Erythroblast (primary cell): ENCODE measurements at regions not wholly inside any gene's neighbourhood (a gene's known extent, or its start where the extent isn't known, plus 50 kb on each side); places are given as distances from the start of the nearest gene placed in this dataset.
"Not testable (repeated sequence)": the region's sequence is repeated elsewhere in the genome, so short reads cannot be mapped to it uniquely, and the experiment has no call there.

Experiments used
- GATA1 ChIP-seq: IDR thresholded peaks from 2 replicates; pipeline ENCODE4 v1.6.1; 2011; ENCODE audit warnings: low read depth, mild to moderate bottlenecking, control low read depth, low read length, moderate library complexity
- POLR2A ChIP-seq: IDR thresholded peaks from 2 replicates; pipeline ENCODE4 v1.6.1; 2011; ENCODE audit warnings: mild to moderate bottlenecking, low read length

DNA sequence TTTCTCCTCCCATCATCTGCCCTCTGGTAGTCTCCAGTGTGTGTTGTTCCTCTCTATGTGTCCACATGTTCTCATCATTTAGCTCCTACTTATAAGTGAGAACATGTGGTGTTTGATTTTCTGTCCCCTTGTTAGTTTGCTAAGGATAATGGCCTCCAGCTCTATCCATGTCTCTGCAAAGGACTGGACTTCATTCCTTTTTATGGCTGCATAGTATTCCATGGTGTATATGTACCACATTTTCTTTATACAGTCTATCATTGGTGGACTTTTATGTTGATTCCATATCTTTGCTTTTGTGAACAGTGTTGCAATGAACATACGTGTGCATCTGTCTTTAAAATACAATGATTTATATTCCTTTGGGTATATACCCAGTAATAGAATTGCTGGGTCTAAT, 143.5 kb upstream of the PDE4B start:
- TF ChIP-seq POLR2A, GATA1: not testable (repeated sequence)
